ENCODE measurements at regions not wholly inside any gene's neighbourhood (a gene's known extent, or its start where the extent isn't known, plus 50 kb on each side); places are given as distances from the start of the nearest gene placed in this dataset.

DNA sequence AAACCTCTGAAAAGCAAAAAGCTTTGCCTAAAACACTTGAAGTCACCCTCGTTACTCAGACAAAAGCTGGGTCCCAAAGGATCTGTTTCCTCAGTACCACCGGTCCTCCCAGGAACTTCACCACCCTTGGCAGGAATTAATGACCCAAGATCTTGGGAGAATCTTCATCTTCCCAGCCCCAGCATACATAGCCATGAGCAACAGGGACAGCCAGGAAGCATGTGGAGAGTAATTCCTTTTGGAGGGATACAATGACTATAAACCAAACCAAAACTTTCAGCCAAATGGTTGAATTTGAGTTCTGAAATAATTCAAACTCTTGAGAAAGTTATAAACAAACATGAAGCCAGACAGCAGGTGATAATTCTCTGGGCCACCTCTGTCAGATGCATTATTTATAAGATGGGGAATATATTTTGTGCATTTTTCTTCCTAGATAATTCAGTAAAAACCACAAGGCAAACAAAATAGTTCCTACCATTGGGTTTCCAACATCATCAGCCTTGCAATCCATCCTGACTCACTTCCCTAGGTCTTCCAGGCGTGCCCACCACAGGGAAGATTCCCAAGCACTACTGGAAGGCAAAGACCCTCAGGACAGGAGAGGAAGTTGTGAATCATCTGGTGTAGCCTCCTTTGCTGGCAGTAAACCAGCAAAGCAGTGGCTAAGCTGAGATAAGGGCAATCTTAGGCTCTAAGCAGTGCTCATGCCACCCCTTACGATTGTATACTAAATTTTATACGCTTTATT lies 71.7 kb upstream of the DRD2 start:
- H3K27ac ChIP-seq (ENCODE audit: control insufficient read depth, insufficient read depth) = no peak overlapping the region
- no peak overlapping the region for H3K4me2 ChIP-seq (ENCODE audit: control insufficient read depth, insufficient read depth)
- no peaks in the 10 kb centered on the region; a peak in 3 of 4 replicates for H3K27me3 ChIP-seq (replicated peaks in 1 of 2; ENCODE audit: control insufficient read depth in 2 of 2, insufficient read depth in 2 of 2, low read length in 1 of 2)
- no peaks in the 10 kb centered on the region for H3K4me1 ChIP-seq (ENCODE audit: control insufficient read depth, insufficient read depth, low read length)
- SMC1A ChIA-PET (ENCODE audit: uncharacterized antibody, unreplicated experiment) = no interaction called here
- no peak overlapping the region for H3K4me3 ChIP-seq
- RAD21 ChIA-PET (ENCODE audit: unreplicated experiment) = no interaction called here
- POLR2A ChIA-PET = no interaction called here
- WGBS (ENCODE audit: insufficient coverage, insufficient replicate concordance, low lambda C conversion rate, missing lambda C conversion rate) = 27% methylated on average over 5 of the region's 5 CpGs
- no peak for TF ChIP-seq NR2F1 (conservative IDR thresholded peaks at IDR 0.05)
- no peak for TF ChIP-seq CREM (IDR thresholded peaks at IDR 0.05; ENCODE audit: low read depth)
- no peaks in the 10 kb centered on the region for H3K79me2 ChIP-seq (ENCODE audit: control insufficient read depth, insufficient read depth, low read length)
- no peaks in the 10 kb centered on the region for H3K36me3 ChIP-seq (ENCODE audit: control insufficient read depth in 2 of 2, insufficient read depth in 2 of 2, low read length in 1 of 2)
- no peaks in the 10 kb centered on the region for H3K9me3 ChIP-seq (replicated peaks; ENCODE audit: control insufficient read depth, insufficient read depth, low read length)
- H3K9ac ChIP-seq (ENCODE audit: control insufficient read depth, insufficient read depth, low read length) = no peak overlapping the region
- BruUV-seq (replicated peaks) = no TSS peak
- ATAC-seq (no peak), DNase-seq (ENCODE audit: low read depth, low spot score) (no peak), FAIRE-seq (no peak)
- in situ Hi-C loops (cut with MboI) (no loop called here), intact Hi-C loops (cut with micrococcal nuclease; ENCODE audit: unreplicated experiment) (no loop called here)
- CTCF ChIA-PET = no interaction called here
- no peaks in the 10 kb centered on the region for H4K20me1 ChIP-seq (ENCODE audit: control insufficient read depth, insufficient read depth)
- H2AFZ ChIP-seq (ENCODE audit: control insufficient read depth, low read depth, low read length) = no peak overlapping the region

DNA sequence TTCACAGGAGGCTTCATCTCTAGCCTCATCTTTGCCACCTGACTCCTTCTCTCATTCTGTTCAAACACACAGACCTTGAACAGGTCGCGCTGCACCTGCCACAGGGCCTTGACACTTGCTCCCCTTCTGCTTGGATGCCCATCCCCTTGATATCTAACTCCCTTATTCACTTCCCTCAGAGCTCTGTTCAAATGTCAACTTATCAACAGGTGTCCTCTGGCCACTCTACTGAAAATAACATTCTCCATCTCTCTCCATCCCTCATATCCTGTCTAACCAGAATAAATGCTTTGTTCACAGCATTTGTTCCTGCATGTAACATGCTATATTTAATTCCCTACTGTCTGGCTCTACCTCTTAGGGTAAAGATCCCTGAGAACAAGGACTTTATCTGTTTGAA lies 67.2 kb upstream of the DRD2 start:
- ChIA-PET RAD21 (ENCODE audit: unreplicated experiment) (no interaction called here), POLR2A (no interaction called here), SMC1A (ENCODE audit: uncharacterized antibody, unreplicated experiment) (no interaction called here), CTCF (no interaction called here)
- ATAC-seq (no peak), FAIRE-seq (no peak), DNase-seq (ENCODE audit: low read depth, low spot score) (no peak)
- H3K9ac ChIP-seq (ENCODE audit: control insufficient read depth, insufficient read depth, low read length) = no peak overlapping the region
- no peak overlapping the region for H2AFZ ChIP-seq (ENCODE audit: control insufficient read depth, low read depth, low read length)
- no TSS peak for BruUV-seq (replicated peaks)
- no peaks in the 10 kb centered on the region for H3K9me3 ChIP-seq (replicated peaks; ENCODE audit: control insufficient read depth, insufficient read depth, low read length)
- no peaks in the 10 kb centered on the region for H3K36me3 ChIP-seq (ENCODE audit: control insufficient read depth in 2 of 2, insufficient read depth in 2 of 2, low read length in 1 of 2)
- H3K27me3 ChIP-seq (replicated peaks in 1 of 2; ENCODE audit: control insufficient read depth in 2 of 2, insufficient read depth in 2 of 2, low read length in 1 of 2) = peaks cover 0 to 2% of the 10 kb centered on the region in 2 experiments; a peak in 2 of 4 replicates
- no peak overlapping the region for H3K4me2 ChIP-seq (ENCODE audit: control insufficient read depth, insufficient read depth)
- in situ Hi-C loops (cut with MboI) = no loop called here
- H3K4me1 ChIP-seq (ENCODE audit: control insufficient read depth, insufficient read depth, low read length) = no peaks in the 10 kb centered on the region
- WGBS (ENCODE audit: insufficient coverage, insufficient replicate concordance, low lambda C conversion rate, missing lambda C conversion rate) = 70% methylated on average over 2 of the region's 2 CpGs
- H3K79me2 ChIP-seq (ENCODE audit: control insufficient read depth, insufficient read depth, low read length) = no peaks in the 10 kb centered on the region
- TF ChIP-seq SIN3A (IDR thresholded peaks at IDR 0.05; ENCODE audit: low read depth, low read length) (no peak), TAF1 (IDR thresholded peaks at IDR 0.05; ENCODE audit: borderline replicate concordance, low read depth, low read length) (no peak), FOXM1 (IDR thresholded peaks at IDR 0.05; ENCODE audit: low read depth, low read length) (no peak), CBFB (IDR thresholded peaks at IDR 0.05; ENCODE audit: low read depth) (no peak), ATF3 (IDR thresholded peaks at IDR 0.05; ENCODE audit: borderline replicate concordance, extremely low read depth, low read depth, low read length) (no peak)
- TF ChIP-seq, protein P1, sequence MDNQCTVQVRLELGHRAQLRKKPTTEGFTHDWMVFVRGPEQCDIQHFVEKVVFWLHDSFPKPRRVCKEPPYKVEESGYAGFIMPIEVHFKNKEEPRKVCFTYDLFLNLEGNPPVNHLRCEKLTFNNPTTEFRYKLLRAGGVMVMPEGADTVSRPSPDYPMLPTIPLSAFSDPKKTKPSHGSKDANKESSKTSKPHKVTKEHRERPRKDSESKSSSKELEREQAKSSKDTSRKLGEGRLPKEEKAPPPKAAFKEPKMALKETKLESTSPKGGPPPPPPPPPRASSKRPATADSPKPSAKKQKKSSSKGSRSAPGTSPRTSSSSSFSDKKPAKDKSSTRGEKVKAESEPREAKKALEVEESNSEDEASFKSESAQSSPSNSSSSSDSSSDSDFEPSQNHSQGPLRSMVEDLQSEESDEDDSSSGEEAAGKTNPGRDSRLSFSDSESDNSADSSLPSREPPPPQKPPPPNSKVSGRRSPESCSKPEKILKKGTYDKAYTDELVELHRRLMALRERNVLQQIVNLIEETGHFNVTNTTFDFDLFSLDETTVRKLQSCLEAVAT (IDR thresholded peaks at IDR 0.05) = no peak
- no peaks in the 10 kb centered on the region for H4K20me1 ChIP-seq (ENCODE audit: control insufficient read depth, insufficient read depth)
- intact Hi-C loops (cut with micrococcal nuclease; ENCODE audit: unreplicated experiment) = no loop called here
- H3K4me3 ChIP-seq = no peak overlapping the region
- H3K27ac ChIP-seq (ENCODE audit: control insufficient read depth, insufficient read depth) = no peak overlapping the region
